Sigmoid colon (tissue), 4 donors: ENCODE measurements at regions not wholly inside any gene's neighbourhood (a gene's known extent, or its start where the extent isn't known, plus 50 kb on each side); places are given as distances from the start of the nearest gene placed in this dataset.

Experiments used
- EP300 ChIP-seq, 4 donors: sonication (generic); formaldehyde crosslinking; IDR thresholded peaks; one replicate each; pipeline ENCODE4 v1.6.1; 2017; ENCODE audit warnings: antibody characterized with exemption in 4 of 4
- POLR2A ChIP-seq, 2 donors: fragments of 450-650 bp; IDR thresholded peaks; one replicate each; pipeline ENCODE4 v1.6.1; 2016; ENCODE audit warnings: antibody characterized with exemption in 2 of 2, mild to moderate bottlenecking in 2 of 2, moderate library complexity in 2 of 2
- POLR2AphosphoS5 ChIP-seq, 4 donors: sonication (generic); formaldehyde crosslinking; IDR thresholded peaks; one replicate each; pipeline ENCODE4 v1.6.1; 2017; ENCODE audit warnings: antibody characterized with exemption in 4 of 4
- TF ChIP-seq, protein P1 (sequence below), 4 experiments: fragments of 450-650 bp in 3 of 4; fragments of 200-600 bp in 1 of 4; IDR thresholded peaks; one replicate each; pipeline ENCODE4 v1.5.1; 2016 to 2019; ENCODE audit warnings: antibody characterized with exemption in 4 of 4, mild to moderate bottlenecking in 3 of 4, moderate library complexity in 2 of 4

GRCh38 chr1:29716306-29716705 lies 480.0 kb downstream of the PTPRU start:
- TF ChIP-seq POLR2A (IDR thresholded peaks at IDR 0.05), result no peak
- TF ChIP-seq, protein P1, sequence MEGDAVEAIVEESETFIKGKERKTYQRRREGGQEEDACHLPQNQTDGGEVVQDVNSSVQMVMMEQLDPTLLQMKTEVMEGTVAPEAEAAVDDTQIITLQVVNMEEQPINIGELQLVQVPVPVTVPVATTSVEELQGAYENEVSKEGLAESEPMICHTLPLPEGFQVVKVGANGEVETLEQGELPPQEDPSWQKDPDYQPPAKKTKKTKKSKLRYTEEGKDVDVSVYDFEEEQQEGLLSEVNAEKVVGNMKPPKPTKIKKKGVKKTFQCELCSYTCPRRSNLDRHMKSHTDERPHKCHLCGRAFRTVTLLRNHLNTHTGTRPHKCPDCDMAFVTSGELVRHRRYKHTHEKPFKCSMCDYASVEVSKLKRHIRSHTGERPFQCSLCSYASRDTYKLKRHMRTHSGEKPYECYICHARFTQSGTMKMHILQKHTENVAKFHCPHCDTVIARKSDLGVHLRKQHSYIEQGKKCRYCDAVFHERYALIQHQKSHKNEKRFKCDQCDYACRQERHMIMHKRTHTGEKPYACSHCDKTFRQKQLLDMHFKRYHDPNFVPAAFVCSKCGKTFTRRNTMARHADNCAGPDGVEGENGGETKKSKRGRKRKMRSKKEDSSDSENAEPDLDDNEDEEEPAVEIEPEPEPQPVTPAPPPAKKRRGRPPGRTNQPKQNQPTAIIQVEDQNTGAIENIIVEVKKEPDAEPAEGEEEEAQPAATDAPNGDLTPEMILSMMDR (IDR thresholded peaks at IDR 0.05), result no peak
- no peak for TF ChIP-seq POLR2AphosphoS5 (IDR thresholded peaks at IDR 0.05)
- TF ChIP-seq EP300 (IDR thresholded peaks at IDR 0.05), result no peak
